HEK293 (cell line): ENCODE measurements at regions not wholly inside any gene's neighbourhood (a gene's known extent, or its start where the extent isn't known, plus 50 kb on each side); places are given as distances from the start of the nearest gene placed in this dataset.

Experiments used
- BCL11A ChIP-seq: fragments of 450-650 bp; formaldehyde crosslinking; IDR thresholded peaks from 2 replicates; pipeline ENCODE4 v1.5.1; 2016; ENCODE audit warnings: low read depth, missing biosample characterization, missing genetic modification characterization
- IKZF3 ChIP-seq: fragments of 450-650 bp; IDR thresholded peaks from 2 replicates; pipeline ENCODE4 v1.5.0; 2018; ENCODE audit warnings: missing biosample characterization, mild to moderate bottlenecking, missing genetic modification characterization, moderate library complexity
- KLF1 ChIP-seq: fragments of 450-650 bp; formaldehyde crosslinking; IDR thresholded peaks from 2 replicates; pipeline ENCODE4 v1.5.1; 2016; ENCODE audit warnings: missing biosample characterization, missing genetic modification characterization
- KLF9 ChIP-seq: fragments of 450-650 bp; formaldehyde crosslinking; IDR thresholded peaks from 2 replicates; pipeline ENCODE4 v1.5.1; 2016; ENCODE audit warnings: missing biosample characterization, missing genetic modification characterization, low read depth
- MEIS1 ChIP-seq: sonication (generic); formaldehyde crosslinking; IDR thresholded peaks from 2 replicates; pipeline ENCODE4 v1.8.1; 2022; ENCODE audit warnings: missing genetic modification reagents, mild to moderate bottlenecking, borderline replicate concordance
- PRDM1 ChIP-seq: fragments of 450-650 bp; formaldehyde crosslinking; IDR thresholded peaks from 2 replicates; pipeline ENCODE4; 2016; ENCODE audit warnings: missing biosample characterization, missing genetic modification characterization
- PRDM10 ChIP-seq: fragments of 450-650 bp; formaldehyde crosslinking; IDR thresholded peaks from 2 replicates; pipeline ENCODE4 v1.5.1; 2016; ENCODE audit warnings: missing biosample characterization, missing genetic modification characterization
- PRDM2 ChIP-seq: fragments of 450-650 bp; formaldehyde crosslinking; IDR thresholded peaks from 2 replicates; pipeline ENCODE4 v1.5.1; 2016; ENCODE audit warnings: missing biosample characterization, missing genetic modification characterization, borderline replicate concordance
- ZBTB11 ChIP-seq: fragments of 450-650 bp; formaldehyde crosslinking; conservative IDR thresholded peaks from 2 replicates; pipeline ENCODE4 v1.5.1; 2016; ENCODE audit warnings: low read depth, missing biosample characterization, missing genetic modification characterization
- ZFP3 ChIP-seq: fragments of 450-650 bp; formaldehyde crosslinking; IDR thresholded peaks from 2 replicates; pipeline ENCODE4 v1.5.1; 2016; ENCODE audit warnings: low read depth, missing biosample characterization, missing genetic modification characterization
- ZNF174 ChIP-seq: fragments of 450-650 bp; formaldehyde crosslinking; IDR thresholded peaks from 2 replicates; pipeline ENCODE4 v1.5.0; 2017; ENCODE audit warnings: missing biosample characterization, mild to moderate bottlenecking, missing genetic modification characterization
- ZNF175 ChIP-seq: fragments of 450-650 bp; formaldehyde crosslinking; IDR thresholded peaks from 2 replicates; pipeline ENCODE4 v1.5.1; 2016; ENCODE audit warnings: missing biosample characterization, missing genetic modification characterization
- ZNF184 ChIP-seq: fragments of 450-650 bp; IDR thresholded peaks from 2 replicates; pipeline ENCODE4 v1.5.1; 2018; ENCODE audit warnings: missing biosample characterization, mild to moderate bottlenecking, missing genetic modification characterization
- ZNF202 ChIP-seq: fragments of 450-650 bp; formaldehyde crosslinking; IDR thresholded peaks from 2 replicates; pipeline ENCODE4 v1.5.1; 2016; ENCODE audit warnings: missing biosample characterization, missing genetic modification characterization, borderline replicate concordance
- ZNF214 ChIP-seq: fragments of 450-650 bp; formaldehyde crosslinking; IDR thresholded peaks from 2 replicates; pipeline ENCODE4 v1.5.1; 2017; ENCODE audit warnings: missing biosample characterization, mild to moderate bottlenecking, missing genetic modification characterization, borderline replicate concordance
- ZNF24 ChIP-seq: fragments of 450-650 bp; formaldehyde crosslinking; IDR thresholded peaks from 2 replicates; pipeline ENCODE4 v1.5.1; 2016; ENCODE audit warnings: missing biosample characterization, missing genetic modification characterization
- ZNF248 ChIP-seq: fragments of 450-650 bp; formaldehyde crosslinking; IDR thresholded peaks from 2 replicates; pipeline ENCODE4 v1.5.1; 2017; ENCODE audit warnings: missing biosample characterization, missing genetic modification characterization
- ZNF341 ChIP-seq: fragments of 450-650 bp; formaldehyde crosslinking; IDR thresholded peaks from 2 replicates; pipeline ENCODE4; 2016; ENCODE audit warnings: low read depth, missing biosample characterization, missing genetic modification characterization
- ZNF37A ChIP-seq: fragments of 450-650 bp; IDR thresholded peaks from 2 replicates; pipeline ENCODE4 v1.5.1; 2018; ENCODE audit warnings: missing biosample characterization, missing genetic modification characterization
- ZNF394 ChIP-seq: fragments of 450-650 bp; formaldehyde crosslinking; IDR thresholded peaks from 2 replicates; pipeline ENCODE4 v1.5.1; 2016; ENCODE audit warnings: missing biosample characterization, missing genetic modification characterization, mild to moderate bottlenecking, moderate library complexity, borderline replicate concordance
- ZNF571 ChIP-seq: fragments of 450-650 bp; formaldehyde crosslinking; IDR thresholded peaks from 2 replicates; pipeline ENCODE4 v1.5.0; 2017; ENCODE audit warnings: missing biosample characterization, missing genetic modification characterization
- ZNF626 ChIP-seq: fragments of 450-650 bp; sonication (Bioruptor Pico); formaldehyde crosslinking; IDR thresholded peaks from 2 replicates; pipeline ENCODE4 v1.5.1; 2018; ENCODE audit warnings: missing biosample characterization, missing genetic modification characterization, inconsistent platforms
- ZNF701 ChIP-seq: fragments of 450-650 bp; formaldehyde crosslinking; IDR thresholded peaks from 2 replicates; pipeline ENCODE4 v1.5.1; 2016; ENCODE audit warnings: missing biosample characterization, missing genetic modification characterization
- ZNF768 ChIP-seq: fragments of 450-650 bp; formaldehyde crosslinking; IDR thresholded peaks from 2 replicates; pipeline ENCODE4 v1.5.1; 2018; ENCODE audit warnings: missing biosample characterization, mild to moderate bottlenecking, missing genetic modification characterization
- ZNF830 ChIP-seq: fragments of 450-650 bp; IDR thresholded peaks from 2 replicates; pipeline ENCODE4 v1.5.0; 2018; ENCODE audit warnings: missing biosample characterization, missing genetic modification characterization, low read depth, mild to moderate bottlenecking, moderate library complexity

GRCh38 chr5:88140856-88141752 is 127.5 kb downstream of the TMEM161B start (continued):
- 0 out of 2 replicates have a peak, but pooled peaks have one; percentile 13 for TF ChIP-seq ZBTB11 (tag by site-specific recombination)
- TF ChIP-seq PRDM2 (tag by site-specific recombination), result no peak
- no peak for TF ChIP-seq BCL11A (tag by site-specific recombination)
- TF ChIP-seq ZNF830 (tag by site-specific recombination), result no peak
- TF ChIP-seq ZNF184, result no peak
- peak; percentile 62 for TF ChIP-seq IKZF3 (tag by site-specific recombination)
- TF ChIP-seq ZNF768, result no peak
- 0 out of 2 replicates have a peak, but pooled peaks have one; percentile 16 for TF ChIP-seq PRDM1
- TF ChIP-seq ZNF394 (tag by site-specific recombination), result no peak
- no peak for TF ChIP-seq ZNF202 (tag by site-specific recombination)
- TF ChIP-seq ZNF214 (tag by site-specific recombination), result no peak
- peak; percentile 43 for TF ChIP-seq ZNF341 (tag by site-specific recombination)
- TF ChIP-seq ZNF24, result peak; percentile 62; the same call in 1 of the 2 replicates
- no peak for TF ChIP-seq ZNF701 (tag by site-specific recombination)
- TF ChIP-seq ZNF175, result no peak
- TF ChIP-seq KLF1 (tag by site-specific recombination), result peak; percentile 57
- TF ChIP-seq KLF9 (tag by site-specific recombination), result no peak; the same call in 1 of the 2 replicates
- TF ChIP-seq ZNF571 (tag by site-specific recombination), result no peak
- no peak for TF ChIP-seq ZNF37A (tag by site-specific recombination)
- no peak for TF ChIP-seq PRDM10 (tag by site-specific recombination)
- TF ChIP-seq ZNF174 (tag by site-specific recombination), result no peak
- TF ChIP-seq ZNF248 (tag by site-specific recombination), result no peak
- TF ChIP-seq ZNF626 (tag by site-specific recombination), result no peak
- no peak for TF ChIP-seq MEIS1 (CRISPR knock-in tag)
- no peak for TF ChIP-seq ZFP3 (tag by site-specific recombination)
